Kidney (tissue), 13 donors: ENCODE measurements at regions not wholly inside any gene's neighbourhood (a gene's known extent, or its start where the extent isn't known, plus 50 kb on each side); places are given as distances from the start of the nearest gene placed in this dataset.

ENCODE experiments used
- DNase-seq, 5 donors: peaks; one replicate each; pipeline ENCODE4 v3.0.0-alpha.2; 2013 to 2020
- FAIRE-seq: peaks from 2 replicates; lab custom pipeline; 2012; peaks lifted over from hg19 to GRCh38; lab: Jason Lieb, UNC
- H3K27ac ChIP-seq, 2 donors: one replicate each; pipeline ENCODE4 v1.7.0; 2013; ENCODE audit warnings: low read depth in 2 of 2, low read length in 2 of 2, inconsistent platforms in 1 of 2
- H3K27me3 ChIP-seq: one replicate; pipeline ENCODE4 v1.7.1; 2013; ENCODE audit warnings: low read length, inconsistent platforms; ENCODE audit not compliant: control insufficient read depth, insufficient read depth
- H3K36me3 ChIP-seq, 3 donors: one replicate each; pipeline versions ENCODE4 v1.7.0 to v1.7.1; 2013; ENCODE audit warnings: low read length in 3 of 3, control low read depth in 1 of 3, inconsistent platforms in 1 of 3; ENCODE audit not compliant: insufficient read depth in 3 of 3, control insufficient read depth in 2 of 3
- H3K4me1 ChIP-seq, 3 donors: one replicate each; pipeline versions ENCODE4 v1.7.0 to v1.7.1; 2013; ENCODE audit warnings: low read length in 3 of 3, inconsistent platforms in 1 of 3, low read depth in 1 of 3; ENCODE audit not compliant: control insufficient read depth in 2 of 3, insufficient read depth in 2 of 3
- H3K4me3 ChIP-seq, 3 donors: one replicate each; pipeline versions ENCODE4 v1.7.0 to v1.8.1; 2013; ENCODE audit warnings: low read length in 3 of 3, control low read depth in 1 of 3, inconsistent platforms in 1 of 3
- H3K9ac ChIP-seq, 3 donors: one replicate each; pipeline versions ENCODE4 v1.7.0 to v1.7.1; 2013; ENCODE audit warnings: low read length in 3 of 3, control low read depth in 1 of 3, inconsistent platforms in 1 of 3
- H3K9me3 ChIP-seq, 3 donors: one replicate each; pipeline versions ENCODE4 v1.7.0 to v1.7.1; 2013; ENCODE audit warnings: low read length in 3 of 3, control low read depth in 1 of 3, inconsistent platforms in 1 of 3; ENCODE audit not compliant: control insufficient read depth in 2 of 3, insufficient read depth in 1 of 3
- CTCF ChIP-seq: IDR thresholded peaks from 3 replicates; pipeline ENCODE4 v1.5.1; 2012; ENCODE audit warnings: mild to moderate bottlenecking, moderate library complexity, borderline replicate concordance; ENCODE audit not compliant: insufficient read depth; ENCODE audit errors: extremely low read depth
- intact Hi-C: fragments of 100-400 bp; cut with DNase I; formaldehyde crosslinking; loops from one replicate; pipeline ENCODE4 v1.11.1; 2022
- donor health status: control.
- donor health status: control.
- donor health status: control.
- donor health status: control.
- donor health status: control.
- donor health status: DM: yes; HTN: yes; CAD: no.
- donor health status: Normal renal cell carcinoma (clear cell type).

- Histone ChIP-seq H3K27ac (no peak overlapping the region), H3K4me3 (no peak overlapping the region), H3K36me3 (no peaks in the 10 kb centered on the region), H3K9me3 (no peaks in the 10 kb centered on the region), H3K27me3 (no peaks in the 10 kb centered on the region), H3K4me1 (no peaks in the 10 kb centered on the region), H3K9ac (no peak overlapping the region)
- TF ChIP-seq CTCF: no peak
- DNase-seq (no peak), FAIRE-seq (no peak)
- intact Hi-C loops: no loop called here
These were observed 142.6 kb downstream of the COPS8 start for GRCh38 chr2:237228281-237228625.

- Histone ChIP-seq H3K4me1 (no peaks in the 10 kb centered on the region), H3K36me3 (no peaks in the 10 kb centered on the region), H3K9me3 (no peaks in the 10 kb centered on the region), H3K9ac (no peak overlapping the region), H3K4me3 (no peak overlapping the region), H3K27me3 (no peaks in the 10 kb centered on the region), H3K27ac (no peak overlapping the region)
- no peak for FAIRE-seq
- DNase-seq: no peak
- intact Hi-C loops: no loop called here
- TF ChIP-seq CTCF: no peak
These were observed 144.2 kb downstream of the COPS8 start for GRCh38 chr2:237229905-237230304.

DNA sequence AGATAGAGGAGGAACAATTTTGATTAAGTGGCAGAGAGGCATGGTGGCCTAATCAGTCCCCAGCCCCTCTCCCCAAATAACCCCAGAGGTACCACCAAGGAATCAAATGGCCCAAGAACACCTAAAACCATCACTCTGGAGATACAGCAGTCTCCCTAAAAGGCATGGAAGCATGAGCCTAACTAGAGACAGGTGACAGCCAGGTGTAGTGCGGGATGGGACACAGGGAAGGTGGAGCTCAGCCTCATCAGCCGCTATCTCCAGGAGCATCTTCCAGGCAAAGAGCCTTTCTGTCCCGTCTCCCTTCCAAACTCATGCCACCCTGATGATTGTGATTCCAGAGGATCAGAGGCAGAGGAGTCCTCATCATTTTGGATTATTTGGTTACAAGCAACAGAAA, 144.7 kb downstream of the COPS8 start:
- no peaks in the 10 kb centered on the region for H3K27me3 ChIP-seq
- TF ChIP-seq CTCF: no peak
- H3K36me3 ChIP-seq: no peaks in the 10 kb centered on the region
- FAIRE-seq (no peak), DNase-seq (no peak)
- H3K27ac ChIP-seq: no peak overlapping the region
- H3K9me3 ChIP-seq: no peaks in the 10 kb centered on the region
- no peak overlapping the region for H3K4me3 ChIP-seq
- H3K4me1 ChIP-seq: peaks cover 0 to 2% (median 0%) of the 10 kb centered on the region in 3 donors
- H3K9ac ChIP-seq: no peak overlapping the region
- intact Hi-C loops: no loop called here

DNA sequence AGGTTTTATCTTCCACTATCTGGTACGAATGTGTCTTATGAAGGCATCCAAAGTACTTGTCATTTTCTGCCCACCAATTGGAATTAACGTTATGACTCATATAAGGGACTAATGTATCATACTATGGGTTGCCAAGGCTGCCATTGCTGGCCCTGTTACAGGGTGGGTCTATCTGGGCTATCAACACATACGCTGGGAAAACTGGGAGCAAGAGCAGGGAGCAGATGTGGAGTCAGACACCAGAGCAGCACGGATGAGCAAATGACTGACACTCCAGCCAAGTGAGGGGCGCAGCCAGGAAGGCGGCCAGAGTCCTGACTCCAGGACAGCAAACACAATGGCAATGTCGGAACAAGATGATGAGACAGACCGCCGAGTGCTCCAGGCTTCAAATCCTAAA, 145.9 kb downstream of the COPS8 start:
- DNase-seq: no peak
- FAIRE-seq: no peak
- peaks cover 0 to 2% (median 0%) of the 10 kb centered on the region in 3 donors for H3K4me1 ChIP-seq
- no peak overlapping the region for H3K9ac ChIP-seq
- no peak overlapping the region for H3K27ac ChIP-seq
- no peaks in the 10 kb centered on the region for H3K9me3 ChIP-seq
- H3K36me3 ChIP-seq: no peaks in the 10 kb centered on the region
- no peak overlapping the region for H3K4me3 ChIP-seq
- TF ChIP-seq CTCF: no peak
- intact Hi-C loops: no loop called here
- no peaks in the 10 kb centered on the region for H3K27me3 ChIP-seq
